GM12874 (cell line): ENCODE measurements at regions not wholly inside any gene's neighbourhood (a gene's known extent, or its start where the extent isn't known, plus 50 kb on each side); places are given as distances from the start of the nearest gene placed in this dataset.

Source experiments
- TF ChIP-seq, protein P1 (sequence below): IDR thresholded peaks from 2 replicates; pipeline ENCODE4 v1.5.1; 2011; ENCODE audit warnings: low read depth, mild to moderate bottlenecking, control low read depth, low read length, moderate library complexity; ENCODE audit not compliant: insufficient read depth

- TF ChIP-seq, protein P1, sequence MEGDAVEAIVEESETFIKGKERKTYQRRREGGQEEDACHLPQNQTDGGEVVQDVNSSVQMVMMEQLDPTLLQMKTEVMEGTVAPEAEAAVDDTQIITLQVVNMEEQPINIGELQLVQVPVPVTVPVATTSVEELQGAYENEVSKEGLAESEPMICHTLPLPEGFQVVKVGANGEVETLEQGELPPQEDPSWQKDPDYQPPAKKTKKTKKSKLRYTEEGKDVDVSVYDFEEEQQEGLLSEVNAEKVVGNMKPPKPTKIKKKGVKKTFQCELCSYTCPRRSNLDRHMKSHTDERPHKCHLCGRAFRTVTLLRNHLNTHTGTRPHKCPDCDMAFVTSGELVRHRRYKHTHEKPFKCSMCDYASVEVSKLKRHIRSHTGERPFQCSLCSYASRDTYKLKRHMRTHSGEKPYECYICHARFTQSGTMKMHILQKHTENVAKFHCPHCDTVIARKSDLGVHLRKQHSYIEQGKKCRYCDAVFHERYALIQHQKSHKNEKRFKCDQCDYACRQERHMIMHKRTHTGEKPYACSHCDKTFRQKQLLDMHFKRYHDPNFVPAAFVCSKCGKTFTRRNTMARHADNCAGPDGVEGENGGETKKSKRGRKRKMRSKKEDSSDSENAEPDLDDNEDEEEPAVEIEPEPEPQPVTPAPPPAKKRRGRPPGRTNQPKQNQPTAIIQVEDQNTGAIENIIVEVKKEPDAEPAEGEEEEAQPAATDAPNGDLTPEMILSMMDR, result no peak
These were observed 152.3 kb downstream of the SMAD6 start for GRCh38 chr15:66854012-66854965.

- TF ChIP-seq, protein P1, result no peak
These were observed 153.0 kb downstream of the SMAD6 start for GRCh38 chr15:66855041-66855440.

- TF ChIP-seq, protein P1, result no peak
These were observed 155.7 kb downstream of the SMAD6 start for GRCh38 chr15:66857694-66858093.

DNA sequence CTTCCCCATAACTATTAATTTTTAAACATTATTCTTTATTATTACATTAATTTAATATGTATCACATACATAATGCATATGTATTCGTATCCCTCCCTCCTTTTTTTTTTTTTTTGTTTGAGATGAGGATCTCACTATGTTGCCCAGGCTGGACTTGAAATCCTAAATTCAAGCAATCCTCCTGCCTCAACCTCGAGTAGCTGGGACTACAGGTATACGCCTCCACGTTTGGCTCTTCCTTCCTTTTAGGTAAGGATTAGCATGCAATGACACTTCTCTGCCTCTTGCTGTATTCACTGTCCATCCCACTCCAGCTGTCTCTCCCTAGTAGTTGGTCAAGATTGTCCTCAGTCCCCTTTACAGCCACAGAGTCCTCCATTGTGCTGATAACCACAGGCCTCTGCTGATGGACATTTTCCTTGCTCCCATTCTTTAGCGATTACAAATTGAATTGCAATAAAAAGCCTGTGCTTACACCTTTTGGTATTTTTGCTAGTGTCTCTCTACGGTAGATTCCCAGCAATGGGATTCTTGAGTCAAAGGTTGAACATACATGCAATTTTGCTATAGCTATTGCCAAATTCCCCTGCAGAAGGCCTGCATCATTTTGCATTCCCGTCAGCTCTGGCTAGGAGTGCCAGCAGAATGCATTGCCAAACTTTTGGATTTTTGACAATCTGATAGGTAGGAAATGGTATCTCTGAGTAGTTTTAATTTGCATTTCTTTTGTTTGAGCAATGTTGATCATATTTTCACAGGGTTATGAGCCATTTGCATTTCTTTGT lies 156.6 kb downstream of the SMAD6 start:
- TF ChIP-seq, protein P1, result no peak

DNA sequence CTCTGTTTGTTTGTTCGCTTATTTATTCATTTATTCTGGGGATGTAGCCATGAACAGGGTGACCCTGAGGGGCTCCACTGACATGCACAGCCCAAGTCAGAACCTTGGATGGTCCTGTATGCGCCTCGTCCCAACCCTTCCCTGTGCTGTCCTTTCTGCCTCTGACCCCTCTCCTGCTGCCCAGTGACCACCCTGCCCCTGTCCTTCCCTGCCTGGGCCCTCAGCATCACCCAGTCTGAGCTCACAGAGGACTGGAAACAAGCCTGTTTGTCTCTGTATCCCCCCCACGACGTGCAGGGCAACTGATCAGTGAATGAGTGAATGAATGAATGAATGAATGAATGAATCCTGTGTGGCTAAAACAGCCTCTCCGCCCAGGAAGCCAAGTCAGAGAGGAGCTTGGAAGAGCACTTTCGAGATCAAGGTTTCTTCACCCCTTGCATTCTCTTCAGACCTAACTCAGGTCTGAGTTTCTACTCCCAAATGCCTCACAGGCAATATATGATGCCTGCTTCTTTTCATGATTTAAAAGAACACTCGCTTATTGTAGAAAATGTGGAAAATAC lies 157.7 kb downstream of the SMAD6 start:
- TF ChIP-seq, protein P1, result no peak

DNA sequence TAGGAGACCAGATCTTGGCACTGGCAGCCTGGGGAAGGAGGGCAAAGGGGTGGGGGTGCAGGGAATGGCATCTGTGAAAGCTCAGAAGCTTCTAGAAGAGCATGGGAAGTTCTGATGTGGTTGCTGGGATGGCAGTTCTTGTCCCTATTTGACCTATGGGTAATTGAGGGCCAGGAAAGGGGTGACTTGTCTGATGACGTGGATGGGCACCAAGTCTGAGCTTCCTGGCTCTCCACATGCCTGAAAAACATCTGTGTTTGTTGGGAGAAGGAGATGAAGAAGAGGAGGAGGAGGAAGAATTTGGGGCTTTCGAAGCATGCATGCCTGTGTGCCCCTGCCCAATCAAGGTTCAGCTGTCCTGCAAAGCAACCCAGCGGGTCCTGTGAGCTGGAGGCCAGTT lies 158.8 kb downstream of the SMAD6 start:
- TF ChIP-seq, protein P1, result no peak
